Fibroblast of skin of right quadriceps (primary cell): ENCODE measurements at regions not wholly inside any gene's neighbourhood (a gene's known extent, or its start where the extent isn't known, plus 50 kb on each side); places are given as distances from the start of the nearest gene placed in this dataset.
"Not testable (repeated sequence)": the region's sequence is repeated elsewhere in the genome, so short reads cannot be mapped to it uniquely, and the experiment has no call there.

Source experiments
- DNase-seq: peaks from one replicate; pipeline ENCODE4 v3.0.0-alpha.2; 2013

DNA sequence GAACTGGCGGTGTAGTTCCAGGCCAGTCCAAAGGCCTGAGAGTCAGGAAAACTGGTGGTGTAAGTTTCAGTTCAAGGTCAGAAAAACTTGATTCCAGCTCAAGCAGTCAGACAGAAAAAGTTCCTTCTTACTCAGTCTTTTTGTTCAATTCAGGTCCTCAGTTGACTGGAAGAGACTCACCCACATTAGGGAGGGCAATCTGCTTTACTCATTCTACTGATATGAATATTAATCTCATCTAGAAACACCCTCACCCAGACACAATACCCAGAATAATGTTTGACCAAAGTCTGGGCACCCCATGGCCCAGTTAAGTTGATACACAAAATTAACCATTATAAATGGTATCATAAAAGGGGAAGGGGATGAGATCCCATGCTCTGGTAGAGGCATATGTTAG lies 50.1 kb upstream of the LTA4H start:
- DNase-seq = no peak

DNA sequence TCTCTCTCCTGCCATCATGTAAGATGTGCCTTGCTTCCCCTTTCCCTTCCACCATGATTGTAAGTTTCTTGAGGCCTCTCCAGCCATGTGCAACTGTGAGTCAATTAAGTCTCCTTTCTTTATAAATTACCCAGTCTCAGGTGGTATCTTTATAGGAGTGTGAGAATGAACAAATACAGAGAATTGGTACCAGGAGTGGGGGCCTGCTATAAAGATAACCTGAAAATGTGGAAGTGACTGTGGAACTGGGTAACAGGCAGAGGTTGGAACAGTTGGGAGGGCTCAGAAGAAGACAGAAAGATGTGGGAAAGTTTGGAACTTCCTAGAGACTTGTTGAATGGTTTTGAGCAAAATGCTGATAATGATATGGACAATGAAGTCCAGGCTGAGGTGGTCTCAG lies 50.8 kb upstream of the LTA4H start:
- DNase-seq = not testable (repeated sequence)

DNA sequence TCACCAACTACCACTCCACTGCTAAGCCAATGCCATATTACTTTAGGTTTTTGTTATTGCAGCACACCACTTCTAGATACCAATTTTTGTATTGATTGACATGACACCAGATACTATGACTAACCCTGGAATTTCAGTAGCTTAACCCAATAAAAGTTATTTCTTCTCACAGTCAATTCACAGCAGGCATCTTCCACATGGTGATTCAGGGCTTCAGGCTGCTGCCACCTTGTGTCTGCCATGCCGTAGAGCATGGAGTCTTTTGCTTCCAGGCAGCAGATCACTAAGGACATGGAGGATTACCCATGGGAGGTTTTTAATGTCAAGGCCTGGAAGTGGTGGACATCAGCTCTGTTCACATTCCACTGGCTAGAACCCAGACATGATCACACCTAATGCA lies 56.4 kb upstream of the LTA4H start:
- DNase-seq = no peak

DNA sequence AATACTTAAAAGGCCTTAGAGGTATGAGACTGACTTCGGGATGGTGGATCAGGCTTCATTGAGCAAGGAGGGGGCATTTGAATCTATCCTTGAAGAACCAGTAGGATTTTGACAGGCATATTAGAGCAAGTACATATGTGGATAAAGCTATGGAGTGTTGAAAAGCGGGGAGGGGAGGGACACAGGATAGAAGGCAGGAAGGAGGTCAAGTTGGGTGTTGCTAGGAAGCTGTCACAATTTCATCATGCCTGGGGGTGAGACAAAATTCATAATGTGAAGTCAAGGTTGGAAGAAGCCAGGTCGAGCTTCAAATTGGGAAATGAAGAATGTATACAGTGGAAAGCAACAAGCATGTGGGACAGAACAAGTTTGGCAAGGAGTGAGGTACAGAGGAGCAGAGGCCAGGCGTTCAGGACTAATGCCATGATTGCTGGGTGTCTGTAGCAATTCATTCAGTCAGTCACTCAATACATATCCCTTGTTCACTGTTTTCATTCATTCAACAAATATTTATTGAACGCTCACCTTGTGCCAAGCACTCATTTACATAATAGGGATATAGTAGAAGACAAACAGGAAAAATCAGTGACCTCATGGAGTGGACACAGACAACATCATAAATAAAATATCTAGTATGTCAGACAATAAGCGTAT lies 58.3 kb upstream of the LTA4H start:
- DNase-seq = no peak

DNA sequence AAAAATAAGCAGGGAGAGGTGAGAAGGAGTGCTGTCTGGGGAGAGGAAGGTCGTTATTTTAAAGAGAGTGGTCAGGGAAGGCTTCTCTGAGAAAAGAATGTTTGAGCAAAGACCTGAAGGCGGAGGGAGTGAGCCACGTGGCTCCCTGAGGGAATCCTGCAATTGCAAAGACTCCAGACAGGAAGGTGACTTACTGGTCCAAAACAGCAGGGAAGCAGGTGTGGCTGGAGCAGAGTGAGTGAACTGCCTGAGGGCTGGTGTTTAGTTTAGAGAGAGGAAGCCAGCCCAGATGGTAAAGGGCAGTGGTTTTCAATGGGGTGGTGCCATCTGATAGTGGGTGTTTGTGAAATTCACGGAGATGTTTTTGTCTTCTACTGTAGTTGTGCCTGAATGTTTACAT lies 58.8 kb upstream of the LTA4H start:
- DNase-seq = no peak

DNA sequence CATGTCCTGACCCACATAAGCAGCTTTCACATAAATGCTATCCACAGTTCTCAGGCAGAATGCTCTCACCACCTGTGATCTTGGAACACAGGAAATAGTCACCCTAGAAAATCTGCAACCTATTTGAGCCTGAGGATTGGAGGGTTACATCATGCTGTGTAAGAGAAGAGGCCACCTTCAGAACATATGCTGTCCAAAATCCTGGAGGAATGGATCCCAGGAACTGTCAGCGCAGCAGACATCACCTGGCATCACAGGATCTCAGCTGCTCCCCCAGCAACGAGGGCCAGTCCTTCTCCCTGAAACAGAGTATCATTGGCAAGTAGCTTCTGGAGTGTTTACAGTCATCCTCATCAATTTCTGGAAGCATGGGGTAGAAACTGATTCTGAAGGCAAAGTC lies 63.2 kb upstream of the LTA4H start:
- no peak for DNase-seq

- no peak for DNase-seq
These were observed 64.0 kb upstream of the LTA4H start for GRCh38 chr12:96099421-96099820.

DNA sequence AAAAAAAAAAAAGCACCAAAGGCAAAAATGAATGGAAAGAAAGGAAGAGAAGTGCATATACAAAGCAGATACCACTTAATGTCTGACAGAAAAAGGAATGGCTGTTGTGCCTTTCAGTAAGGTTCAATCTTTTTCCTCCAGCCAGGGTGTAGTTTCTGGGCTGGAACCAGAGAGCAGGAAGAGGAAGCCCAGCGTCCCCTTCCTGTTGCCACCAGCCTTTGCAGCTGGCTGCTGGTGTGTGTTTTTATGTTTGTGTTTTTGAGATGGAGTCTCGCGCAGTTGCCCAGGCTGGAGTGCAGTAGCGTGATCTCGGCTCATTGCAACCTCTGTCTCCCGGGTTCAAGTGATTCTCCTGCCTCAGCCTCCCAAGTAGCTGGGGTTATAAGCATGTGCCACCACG lies 64.6 kb upstream of the LTA4H start:
- no peak for DNase-seq

DNA sequence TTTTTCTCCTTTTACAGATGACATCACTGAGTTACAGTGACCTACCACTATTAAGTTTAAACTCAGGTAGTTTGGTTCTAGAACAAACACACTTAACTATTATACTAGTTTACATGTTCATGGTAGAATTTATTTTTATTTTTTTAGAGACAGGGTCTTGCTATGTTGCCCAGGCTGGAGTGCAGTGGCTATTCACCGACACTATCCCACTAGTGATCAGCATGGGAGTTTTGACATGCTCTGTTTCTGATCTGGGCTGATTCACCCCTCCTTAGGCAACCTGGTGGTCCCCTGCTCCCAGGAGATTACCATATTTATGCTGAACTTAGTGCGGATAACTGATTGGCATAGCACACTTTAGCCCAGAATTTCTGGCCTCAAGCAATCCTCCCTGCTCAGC lies 66.4 kb upstream of the LTA4H start:
- no peak for DNase-seq

- DNase-seq = no peak
These were observed 67.8 kb upstream of the LTA4H start for GRCh38 chr12:96103067-96103644.

GRCh38 chr12:96104566-96104965 lies 69.2 kb upstream of the LTA4H start:
- DNase-seq = no peak

GRCh38 chr12:96106137-96106536 lies 70.8 kb upstream of the LTA4H start:
- no peak for DNase-seq

GRCh38 chr12:96107236-96107635 lies 71.8 kb upstream of the LTA4H start:
- no peak for DNase-seq

DNA sequence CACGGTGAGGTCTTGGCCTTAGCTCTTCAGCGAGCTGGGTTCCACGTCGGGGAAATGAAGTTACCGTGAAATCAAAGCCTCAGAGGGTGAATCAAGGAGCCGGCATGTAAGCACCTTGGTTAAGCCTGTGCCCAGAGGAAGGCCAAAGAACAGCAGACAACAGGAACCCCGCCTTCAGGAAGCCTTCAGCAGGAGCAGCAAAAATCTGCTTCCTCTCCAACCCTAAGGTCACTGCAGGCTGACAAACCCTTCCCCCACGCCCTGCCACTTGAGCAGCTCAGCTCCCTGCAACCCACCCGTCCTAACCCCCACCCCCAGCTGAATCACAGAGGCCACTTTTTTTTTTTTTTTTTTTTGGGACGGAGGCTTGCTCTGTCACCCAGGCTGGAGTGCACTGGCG lies 72.9 kb upstream of the LTA4H start:
- no peak for DNase-seq

DNA sequence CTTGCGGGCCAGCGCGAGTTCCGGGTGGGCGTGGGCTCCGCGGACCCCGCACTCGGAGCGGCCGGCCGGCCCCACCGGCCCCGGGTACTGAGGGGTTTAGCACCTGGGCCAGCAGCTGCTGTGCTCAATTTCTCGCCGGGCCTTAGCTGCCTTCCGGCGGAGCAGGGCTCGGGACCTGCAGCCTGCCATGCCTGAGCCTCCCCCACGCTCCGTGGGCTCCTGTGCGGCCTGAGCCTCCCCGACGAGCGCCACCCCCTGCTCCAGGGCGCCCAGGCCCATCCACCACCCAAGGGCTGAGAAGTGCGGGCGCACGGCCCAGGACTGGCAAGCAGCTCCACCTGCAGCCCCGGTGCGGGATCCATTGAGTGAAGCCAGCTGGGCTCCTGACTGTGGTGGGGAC lies 73.6 kb upstream of the LTA4H start:
- not testable (repeated sequence) for DNase-seq

DNA sequence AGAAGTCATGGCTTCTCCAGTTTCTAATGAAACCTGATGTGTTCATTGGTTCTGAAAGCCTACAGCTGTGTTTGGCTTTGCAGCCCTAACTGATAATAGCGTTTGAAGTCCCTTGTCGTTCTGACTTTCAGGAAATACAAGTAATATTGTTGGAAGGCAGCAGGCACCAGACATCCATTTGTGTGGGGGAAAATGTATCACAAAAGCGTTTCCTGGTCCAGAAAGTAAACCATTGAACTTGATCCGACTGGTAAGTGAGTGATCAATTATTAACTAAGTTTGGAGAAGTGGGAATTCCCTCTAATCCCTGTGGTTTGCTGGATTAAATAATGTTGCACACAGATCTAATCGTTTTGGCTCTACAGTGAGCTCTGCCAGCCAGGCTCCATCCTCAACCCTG lies 77.3 kb upstream of the LTA4H start:
- no peak for DNase-seq

- no peak for DNase-seq
These were observed 76.7 kb upstream of the ELK3 start for GRCh38 chr12:96117460-96117859.

DNA sequence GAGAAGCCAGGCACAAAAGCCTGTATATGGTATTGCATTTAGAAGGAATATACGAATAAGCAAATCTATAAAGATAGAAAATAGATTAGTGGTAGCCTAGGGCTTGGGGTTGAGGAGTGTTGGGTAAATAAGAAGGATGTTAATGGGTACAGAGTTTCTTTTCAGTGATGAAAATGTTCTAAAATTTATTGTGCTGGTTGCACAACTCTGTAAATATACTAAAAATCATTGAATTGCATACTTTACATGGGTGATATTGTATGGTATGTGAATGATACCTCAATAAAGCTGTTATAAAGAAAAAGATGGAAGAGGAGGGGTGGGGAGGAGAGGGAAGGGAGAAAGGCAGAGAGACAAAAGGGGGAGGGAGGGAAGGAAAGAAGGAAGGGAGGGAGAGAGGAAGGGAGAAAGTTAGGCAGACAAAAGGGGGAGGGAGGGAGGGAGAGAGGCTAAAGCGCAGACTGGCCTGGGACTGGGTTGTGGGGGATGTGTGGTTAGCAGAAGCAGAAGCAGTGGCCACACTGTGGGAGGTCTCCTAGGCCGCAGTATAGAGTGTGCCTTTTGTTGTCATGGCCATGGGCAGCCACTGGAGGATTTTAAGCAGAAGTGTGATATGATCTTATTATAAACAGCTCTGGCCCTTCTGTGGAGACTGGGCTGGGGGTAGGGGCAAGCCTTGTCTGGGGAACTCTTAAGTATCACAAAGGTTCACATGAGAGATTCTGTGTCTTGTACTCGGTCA lies 73.6 kb upstream of the ELK3 start:
- no peak for DNase-seq

DNA sequence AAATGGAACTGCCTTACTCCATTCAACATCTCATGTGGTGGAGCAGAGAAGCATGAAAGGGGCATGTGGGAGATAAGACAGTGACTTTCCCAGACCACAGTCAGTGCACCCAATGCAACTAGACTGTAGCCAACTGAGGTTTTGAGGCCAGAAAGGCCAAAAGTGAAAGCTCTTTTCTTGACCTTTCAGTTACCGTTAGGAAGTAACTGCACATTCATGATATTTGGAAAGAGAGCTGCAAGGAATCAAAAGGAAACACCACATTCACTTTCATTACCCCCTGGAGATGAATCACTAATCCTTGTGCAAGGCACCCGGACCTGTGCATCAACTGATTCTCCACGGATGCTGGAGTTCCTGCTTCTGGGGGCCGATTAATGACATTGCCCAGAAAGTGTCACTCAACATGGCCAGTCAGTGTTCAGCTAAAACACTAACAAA lies 72.9 kb upstream of the ELK3 start:
- no peak for DNase-seq

DNA sequence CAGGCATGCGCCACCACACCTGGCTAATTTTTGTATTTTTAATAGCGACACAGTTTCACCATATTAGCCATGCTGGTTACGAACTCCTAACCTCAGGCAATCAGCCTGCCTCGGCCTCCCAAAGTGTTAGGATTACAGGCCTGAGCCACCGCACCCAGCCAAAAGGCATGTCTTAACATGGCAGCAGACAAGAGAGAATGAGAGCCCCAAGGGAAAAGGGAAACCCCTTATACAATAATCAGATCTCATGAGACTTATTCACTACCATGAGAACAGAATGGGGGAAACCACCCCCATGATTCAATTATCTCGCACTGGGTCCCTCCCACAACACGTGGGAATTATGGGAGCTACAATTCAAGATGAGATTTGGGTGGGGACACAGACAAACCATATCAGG lies 65.9 kb upstream of the ELK3 start:
- not testable (repeated sequence) for DNase-seq

DNA sequence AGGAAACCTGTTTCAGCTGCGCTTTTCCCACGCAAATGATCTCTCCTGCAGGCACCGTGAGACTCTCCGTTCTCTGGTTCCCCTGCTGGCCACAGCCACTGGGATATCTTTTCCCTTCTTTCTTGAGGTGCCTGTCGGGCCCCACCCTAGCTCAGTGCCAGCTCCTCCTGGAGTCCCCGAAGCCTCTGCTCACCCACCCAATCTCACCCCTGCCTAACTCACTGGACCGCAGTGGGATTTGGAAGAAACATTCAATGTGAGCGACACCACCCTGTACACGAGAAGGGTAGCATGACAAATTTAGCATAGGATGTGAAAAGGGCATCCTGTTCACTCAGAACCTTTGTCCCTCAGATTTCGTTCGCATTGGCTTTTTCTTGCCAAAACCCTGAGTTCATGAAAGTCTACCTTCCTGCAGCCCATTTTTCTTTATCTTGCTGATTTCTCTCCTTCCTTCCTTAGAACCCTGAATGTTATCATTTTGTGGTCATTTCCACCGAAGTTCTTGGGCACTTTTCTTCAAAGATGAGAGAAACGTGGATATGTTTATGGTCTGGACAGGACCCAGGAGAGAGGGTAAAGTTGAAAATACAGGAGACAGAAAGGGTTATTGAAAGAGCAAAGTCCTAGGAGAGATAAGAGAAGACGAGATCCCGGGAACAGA lies 63.6 kb upstream of the ELK3 start:
- DNase-seq = no peak

DNA sequence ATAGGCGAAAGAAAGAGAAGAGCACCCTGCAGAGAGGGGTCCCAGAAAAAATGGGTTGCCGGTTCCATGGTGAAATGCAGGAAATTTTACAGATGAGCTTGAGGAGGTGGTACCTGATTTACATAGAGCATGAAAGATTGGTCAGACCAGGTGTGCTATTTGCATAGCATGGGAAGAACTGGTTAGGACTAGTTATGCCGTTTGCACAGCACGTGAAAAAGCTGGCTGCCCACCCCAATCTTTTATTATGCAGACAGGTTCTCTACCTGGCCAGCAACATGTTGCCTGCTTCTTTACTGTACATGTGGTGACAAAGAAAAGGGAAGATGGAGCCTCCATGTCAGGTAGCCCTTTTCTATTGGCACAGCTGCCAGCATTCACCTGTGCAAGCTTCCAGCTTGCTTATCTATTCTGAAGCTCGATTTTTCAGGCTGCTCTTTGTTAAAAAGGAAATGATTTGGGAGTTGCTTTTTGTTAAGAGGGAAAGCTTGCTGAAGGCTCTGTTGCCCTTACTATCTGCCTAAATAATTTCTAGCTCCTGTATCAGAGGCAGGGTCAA lies 62.9 kb upstream of the ELK3 start:
- no peak for DNase-seq

DNA sequence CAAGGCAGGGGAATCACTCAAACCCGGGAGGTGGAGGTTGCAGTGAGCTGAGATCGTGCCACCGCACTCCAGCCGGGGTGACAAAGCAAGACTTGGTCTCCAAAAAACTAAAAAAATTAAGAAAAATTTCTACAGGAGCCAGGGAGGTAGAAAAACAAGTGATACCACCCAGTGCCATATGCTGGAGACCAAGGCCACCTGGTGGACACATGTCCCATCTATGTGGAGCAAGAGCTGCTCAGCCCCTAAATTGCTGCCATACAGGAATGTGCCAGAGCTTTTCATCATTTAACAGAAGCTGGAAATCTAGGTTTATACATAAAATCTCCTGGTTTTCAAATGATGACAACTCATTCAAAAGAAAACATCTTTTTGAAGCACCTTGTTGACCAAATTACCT lies 61.4 kb upstream of the ELK3 start:
- no peak for DNase-seq

GRCh38 chr12:96134200-96134599 lies 60.0 kb upstream of the ELK3 start:
- DNase-seq = no peak
